GM21528 (cell line): ENCODE measurements at regions not wholly inside any gene's neighbourhood (a gene's known extent, or its start where the extent isn't known, plus 50 kb on each side); places are given as distances from the start of the nearest gene placed in this dataset.

Experiments used
- ATAC-seq: cut with Tn5 transposase; IDR thresholded peaks from one replicate; pipeline ENCODE4 v1.9.1; 2021; ENCODE audit warnings: mild to moderate bottlenecking, moderate library complexity; ENCODE audit not compliant: unreplicated experiment, low FRiP score

DNA sequence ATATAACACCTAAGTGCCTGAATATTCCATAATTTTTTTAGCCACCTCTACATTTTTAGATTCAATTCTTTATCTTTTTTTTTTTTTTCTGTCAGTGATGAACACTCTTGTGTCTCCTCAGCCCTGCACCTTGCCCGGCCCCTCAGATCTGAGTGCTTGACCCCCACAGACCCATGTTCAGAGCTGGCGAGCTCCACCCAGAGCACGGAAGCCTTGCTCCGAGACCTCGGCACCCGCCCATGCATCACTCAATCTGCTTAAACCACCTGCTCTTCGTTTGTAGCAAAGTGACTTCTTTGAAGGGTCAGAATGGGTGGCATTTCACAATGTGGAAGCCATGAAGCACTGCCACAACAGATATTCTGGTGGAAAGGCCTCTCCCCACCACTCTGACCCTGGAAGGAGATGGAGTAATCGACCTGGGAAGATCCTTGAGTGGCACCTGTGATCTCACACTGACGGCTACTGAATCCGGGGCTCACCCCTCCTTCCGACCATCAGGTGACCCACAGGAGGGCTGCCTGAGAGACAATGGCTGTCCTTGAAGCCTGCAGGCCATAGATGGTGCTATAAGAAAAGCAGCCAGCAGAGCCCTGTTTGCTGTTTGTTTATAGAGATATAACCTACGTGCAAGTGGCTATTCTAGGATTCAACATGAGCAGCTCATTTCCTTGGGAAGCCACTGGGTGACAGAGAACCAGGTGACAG, 261.1 kb upstream of the IRX4 start:
- no peak for ATAC-seq

DNA sequence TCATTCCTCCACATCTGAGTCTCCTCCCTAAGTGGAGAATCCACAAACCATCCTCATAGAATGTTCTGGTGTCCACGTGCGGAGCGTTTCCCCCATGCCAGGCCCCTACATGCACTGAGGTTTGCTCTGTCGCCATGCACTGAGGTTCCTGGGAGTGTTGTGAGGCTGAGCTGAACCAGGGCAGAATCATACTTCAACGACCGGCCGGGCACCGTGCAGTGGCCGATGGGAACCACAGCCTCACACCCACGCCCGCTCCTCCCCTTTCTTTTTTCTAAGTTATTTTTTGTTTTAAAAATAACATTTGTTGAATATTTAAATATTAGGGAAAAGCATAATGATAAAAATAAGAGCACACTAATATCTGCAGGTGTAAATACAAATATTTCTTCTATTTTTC, 260.4 kb upstream of the IRX4 start:
- no peak for ATAC-seq

DNA sequence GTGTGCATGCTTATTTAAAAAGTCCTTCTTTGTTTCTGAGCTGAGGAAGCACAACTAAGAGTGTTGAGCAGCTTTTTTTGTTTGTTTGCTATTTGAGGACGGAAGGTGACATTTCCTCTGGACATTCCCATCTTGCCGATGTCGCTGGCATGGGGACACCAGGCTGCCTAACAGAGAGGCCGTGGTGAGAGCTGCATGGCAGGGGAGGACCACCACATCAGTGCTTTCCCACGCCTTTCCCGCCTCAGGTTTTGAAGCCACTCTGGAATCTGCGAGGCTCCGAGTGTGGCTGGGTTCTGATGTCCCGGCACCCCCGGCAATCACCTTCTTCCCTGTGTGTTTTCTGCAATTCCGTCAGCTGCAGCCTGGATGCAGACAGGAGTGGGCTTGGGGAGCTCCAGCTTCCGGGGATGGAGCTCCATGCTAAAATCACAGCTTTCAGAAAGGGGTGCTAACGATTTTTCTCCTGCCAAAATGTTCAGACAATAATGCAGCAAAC, 259.8 kb upstream of the IRX4 start:
- no peak for ATAC-seq

DNA sequence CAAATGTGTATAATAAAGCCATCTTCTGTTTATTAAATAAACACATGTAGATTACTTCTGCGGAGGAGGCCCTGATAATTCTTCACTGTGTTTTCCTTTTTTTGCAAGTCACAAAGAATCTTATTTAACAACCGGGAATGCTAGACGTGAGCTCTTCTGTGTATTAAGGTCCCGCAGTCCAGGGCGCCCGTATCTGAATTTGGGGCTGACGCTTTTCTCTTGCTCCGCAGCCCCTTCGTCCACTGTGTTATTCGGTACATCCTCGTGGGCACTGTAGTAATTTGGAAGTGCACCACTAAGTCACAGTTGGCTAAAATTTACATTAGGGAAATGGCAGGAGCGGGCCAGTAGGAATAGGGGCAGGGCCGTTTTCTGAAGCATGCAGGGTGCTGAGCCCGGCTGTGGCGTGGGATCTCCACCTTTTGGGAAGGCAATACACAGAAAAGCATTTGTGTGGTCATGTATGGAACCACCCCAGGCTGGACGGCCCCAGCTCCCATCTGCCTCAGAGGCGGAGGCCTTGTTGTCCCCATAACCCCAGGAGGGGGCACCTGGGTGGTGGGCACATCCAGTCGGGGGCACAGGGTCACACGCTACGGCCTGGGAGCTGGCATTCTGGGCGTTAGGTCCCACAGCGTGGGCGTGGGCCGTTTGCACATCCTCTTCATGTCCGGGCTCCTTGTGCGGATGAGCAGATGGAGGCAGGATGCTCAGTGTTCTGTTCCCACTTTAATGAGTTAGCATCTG, 258.7 kb upstream of the IRX4 start:
- no peak for ATAC-seq

DNA sequence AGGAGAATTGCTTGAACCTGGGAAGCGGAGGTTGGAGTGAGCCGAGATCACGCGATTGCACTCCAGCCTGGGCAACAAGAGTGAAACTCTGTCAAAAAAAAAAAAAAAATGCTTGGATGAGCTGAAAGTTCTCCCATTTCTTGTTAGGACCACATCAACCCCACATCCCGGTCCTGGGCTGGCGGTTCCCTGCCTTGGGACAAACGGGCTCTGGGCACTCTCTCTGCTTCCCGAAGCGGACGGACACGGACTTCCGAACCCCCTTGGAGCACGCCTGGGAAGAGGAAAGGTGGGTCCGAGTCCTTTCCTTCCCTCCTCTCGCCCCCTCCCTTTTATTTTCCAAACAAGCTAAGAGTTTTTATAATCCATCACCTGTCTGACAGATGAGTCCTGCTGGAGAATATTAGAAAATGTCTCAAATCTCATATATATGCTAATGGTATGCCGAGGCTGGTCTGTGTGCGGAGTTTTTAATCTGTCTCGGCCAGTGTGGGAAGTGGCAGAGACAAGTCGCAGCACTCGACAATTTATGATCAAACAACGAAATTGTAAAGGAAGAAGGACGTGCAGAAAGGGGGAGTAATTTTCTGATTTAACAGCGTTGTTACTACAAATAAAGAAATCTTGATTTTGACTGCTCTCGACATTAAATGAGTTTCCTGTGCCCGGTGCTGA, 257.9 kb upstream of the IRX4 start:
- ATAC-seq = no peak

DNA sequence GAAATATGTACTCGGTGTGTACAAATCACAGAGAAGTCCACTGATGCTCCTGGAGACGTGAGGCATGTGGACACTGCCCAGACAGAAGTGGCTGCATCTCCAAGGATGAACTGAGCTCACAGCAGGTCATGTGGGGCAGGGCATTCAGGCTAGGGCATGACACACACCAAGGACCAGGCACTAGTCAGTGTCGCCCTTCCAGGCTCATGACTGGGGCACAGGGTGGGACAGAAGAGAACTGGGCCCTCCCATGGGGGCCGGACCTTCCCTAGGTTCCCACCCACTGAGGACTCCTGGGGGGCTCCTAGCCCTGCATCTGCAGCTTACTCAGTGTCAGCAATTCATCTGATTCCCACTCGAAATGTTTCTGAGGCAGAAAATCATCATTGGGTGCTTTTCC, 256.8 kb upstream of the IRX4 start:
- no peak for ATAC-seq

DNA sequence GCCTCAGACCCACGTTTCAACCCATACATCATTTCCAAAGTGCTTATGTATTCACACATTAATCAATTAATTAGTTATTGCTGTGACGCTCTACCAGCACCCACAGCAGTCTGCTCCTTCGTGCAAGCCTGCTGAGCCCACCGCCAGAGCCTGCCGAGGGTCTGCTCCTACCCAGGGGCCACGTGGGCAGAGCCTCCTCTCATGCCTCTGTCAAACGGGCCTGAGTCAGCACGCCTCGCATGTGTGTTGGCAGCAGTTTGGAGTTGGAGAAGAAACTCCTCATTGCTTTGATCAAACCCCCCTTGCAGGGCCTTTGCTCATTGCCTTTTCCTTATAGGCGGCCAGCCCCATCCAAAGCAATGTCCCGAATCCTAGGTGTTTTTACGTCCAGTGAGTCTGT, 256.2 kb upstream of the IRX4 start:
- no peak for ATAC-seq

DNA sequence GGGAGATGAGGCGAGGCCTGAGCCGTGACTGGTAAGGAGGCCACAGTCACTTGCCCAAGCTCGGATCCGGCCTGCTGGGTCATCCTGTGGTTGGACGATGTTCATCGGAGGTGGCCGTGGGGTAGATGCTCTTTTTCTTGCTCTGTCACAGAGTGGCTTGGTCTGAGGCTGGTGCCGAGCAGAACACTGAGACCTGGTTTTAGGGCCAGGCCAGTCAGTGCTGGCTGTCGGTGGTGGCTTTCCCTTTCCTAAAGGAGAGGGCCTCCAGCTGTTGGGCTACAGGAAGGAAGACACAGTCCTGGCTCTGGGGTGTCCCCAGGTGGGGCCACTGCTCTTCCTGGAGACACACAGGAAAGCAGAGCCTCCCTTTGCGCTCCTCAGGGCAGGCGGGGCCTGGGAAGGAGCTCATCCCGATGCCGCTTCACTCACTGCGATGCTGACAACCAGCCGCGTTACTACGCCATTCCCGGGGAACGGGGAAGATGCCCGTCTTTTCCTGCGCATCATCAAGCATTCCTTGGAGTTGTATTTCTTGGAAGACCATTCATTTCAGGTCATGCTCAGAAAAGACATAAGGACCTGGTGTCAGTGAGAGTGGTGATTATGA, 254.8 kb upstream of the IRX4 start:
- no peak for ATAC-seq

DNA sequence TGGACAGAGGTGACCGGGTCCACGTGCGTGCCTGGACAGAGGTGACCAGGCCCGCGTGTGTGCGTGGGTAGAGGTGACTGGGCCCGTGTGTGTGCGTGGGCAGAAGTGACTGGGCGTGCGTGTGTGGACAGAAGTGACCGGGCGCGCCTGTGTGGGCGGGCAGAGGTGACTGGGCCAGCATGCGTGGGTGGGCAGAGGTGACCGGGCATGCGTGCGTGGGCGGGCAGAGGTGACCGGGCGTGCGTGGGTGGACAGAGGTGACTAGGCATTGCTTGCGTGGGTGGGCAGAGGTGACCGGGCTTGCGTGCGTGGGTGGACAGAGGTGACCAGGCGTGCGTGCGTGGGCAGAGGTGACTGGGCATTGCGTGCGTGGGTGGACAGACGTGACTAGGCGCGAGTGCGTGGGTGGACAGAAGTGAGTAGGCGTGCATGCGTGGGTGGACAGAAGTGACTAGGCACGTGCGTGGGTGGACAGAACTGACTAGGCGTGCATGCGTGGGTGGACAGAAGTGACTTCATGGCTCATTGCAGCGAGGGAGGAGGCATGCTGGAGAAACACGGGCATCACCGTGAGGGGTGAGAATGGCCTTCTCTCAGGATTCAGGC, 254.1 kb upstream of the IRX4 start:
- no peak for ATAC-seq

DNA sequence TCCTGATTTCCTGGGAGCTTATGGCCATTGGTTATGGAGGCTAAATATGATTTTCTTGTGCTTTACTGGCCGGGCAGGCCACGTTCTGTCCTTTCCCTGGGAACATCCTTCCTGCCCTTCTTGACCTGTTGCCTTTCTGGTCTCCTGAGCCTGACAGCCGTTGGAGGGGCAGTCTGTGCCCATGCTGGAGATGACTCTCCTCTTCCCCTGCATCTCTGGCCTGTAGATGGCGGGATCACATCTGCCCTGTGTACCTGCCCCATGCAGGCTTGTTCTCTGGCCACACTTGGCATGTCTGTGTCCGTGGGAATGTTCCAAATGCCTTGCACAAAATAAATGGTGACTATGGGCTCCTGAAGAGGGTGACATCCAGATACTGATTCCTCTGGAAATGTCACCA, 253.1 kb upstream of the IRX4 start:
- ATAC-seq = no peak

DNA sequence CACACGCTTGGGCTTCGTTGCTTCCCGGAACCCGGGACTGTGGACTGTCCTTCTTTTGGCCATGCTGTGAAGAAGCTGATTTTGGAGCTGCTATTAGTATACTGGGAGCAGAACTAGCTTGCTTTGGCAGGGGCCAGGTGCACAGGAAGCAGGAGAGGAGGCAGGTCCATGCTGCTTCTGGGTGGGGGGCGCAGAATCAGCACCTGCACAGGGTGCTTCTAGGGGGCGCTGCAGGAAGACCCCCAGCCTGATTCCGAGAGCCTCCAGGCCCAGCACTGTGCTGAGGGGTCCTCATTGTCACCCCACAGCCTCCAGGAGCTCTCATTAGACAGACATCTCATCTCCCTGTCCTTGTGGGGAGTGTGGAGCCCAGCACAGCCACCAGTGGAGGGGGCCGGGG, 252.6 kb upstream of the IRX4 start:
- ATAC-seq = no peak

DNA sequence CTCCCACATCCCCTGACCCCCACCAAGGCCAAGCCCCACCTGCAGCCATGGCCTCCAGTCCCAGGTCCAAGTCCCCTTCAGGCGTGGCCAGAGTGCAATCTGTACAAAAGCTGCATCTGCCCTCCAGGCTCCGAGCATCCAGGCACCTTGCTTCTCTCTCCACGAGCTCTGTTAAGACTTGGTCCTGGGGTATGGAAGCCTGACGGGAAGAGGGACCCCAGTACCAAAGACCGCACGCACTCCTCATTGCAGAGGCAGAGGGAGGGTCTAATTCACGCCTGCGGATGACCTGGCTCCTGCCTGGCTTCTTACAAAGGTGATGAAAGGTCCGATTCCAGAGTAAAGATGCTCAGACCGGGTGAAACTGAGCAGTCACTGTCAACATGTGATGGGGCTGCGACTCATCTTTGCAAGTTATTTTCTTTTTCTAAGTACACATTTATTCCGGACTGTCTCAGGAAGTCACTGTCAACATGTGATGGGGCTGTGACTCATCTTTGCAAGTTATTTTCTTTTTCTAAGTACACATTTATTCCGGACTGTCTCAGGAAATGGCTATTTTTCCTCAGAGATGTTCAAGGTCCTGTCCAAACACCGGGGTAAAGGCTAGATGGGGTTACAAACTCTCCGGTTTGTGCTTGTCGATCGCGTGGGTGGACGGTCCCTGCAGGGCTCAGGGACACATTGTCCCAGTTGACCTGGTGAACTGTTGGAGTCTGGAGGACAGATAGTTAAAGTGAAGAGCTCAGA, 252.0 kb upstream of the IRX4 start:
- ATAC-seq = no peak

DNA sequence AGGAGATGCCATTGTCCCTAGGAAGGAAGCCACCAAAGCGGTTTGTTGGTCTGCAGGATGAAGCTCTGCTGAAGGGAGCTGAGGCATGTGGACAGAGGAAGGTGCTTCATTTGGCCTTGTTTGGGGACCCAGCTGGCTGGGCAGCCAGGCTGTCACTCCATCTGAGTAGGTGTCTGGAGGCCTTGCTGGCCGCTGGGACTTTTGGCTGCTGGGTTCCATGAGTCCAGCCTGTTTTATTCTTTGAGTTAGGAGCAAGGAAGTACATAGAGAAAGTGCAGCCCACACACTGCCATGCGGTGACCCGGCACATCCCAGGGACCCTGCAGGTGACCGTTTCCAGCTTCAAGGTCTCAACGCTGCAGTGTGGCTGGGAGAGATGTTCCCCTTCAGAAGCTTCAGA, 251.2 kb upstream of the IRX4 start:
- ATAC-seq = no peak

DNA sequence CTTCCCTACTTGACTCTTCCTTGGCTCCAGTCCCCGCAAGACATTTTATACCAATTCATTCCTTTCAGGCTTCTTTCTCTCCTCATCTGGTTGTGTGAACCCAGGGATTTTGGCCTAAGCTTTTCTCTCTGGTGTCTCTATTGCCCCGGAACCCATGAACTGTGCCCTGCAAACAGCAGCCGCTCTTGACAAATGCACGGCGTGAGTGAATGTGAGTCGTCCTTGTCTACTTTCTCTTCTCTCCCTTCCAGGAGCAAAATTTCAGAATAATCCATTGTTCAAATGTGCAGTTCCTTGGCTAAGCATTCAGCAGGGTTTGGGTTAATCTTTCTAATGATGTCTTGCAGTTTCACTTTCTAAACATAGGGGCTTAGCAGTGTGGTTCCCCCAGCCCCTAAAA, 250.4 kb upstream of the IRX4 start:
- no peak for ATAC-seq

DNA sequence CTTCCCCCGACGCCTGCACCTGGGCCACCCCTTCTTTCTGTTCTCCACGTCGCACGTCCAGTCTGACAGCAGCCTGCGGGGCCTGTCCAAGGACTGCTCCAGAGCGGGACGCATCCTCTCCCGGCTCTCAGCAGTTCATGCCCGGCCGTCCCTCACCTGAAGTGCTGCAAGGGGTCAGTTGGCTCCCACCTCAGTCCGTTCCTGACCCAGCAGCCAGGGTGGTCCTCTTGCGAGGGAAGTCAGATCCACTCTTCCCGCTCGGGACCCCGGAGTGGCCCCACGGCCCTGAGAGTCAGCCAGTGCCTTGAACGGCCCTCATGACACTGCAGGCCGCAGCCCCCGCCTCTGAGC, 249.7 kb upstream of the IRX4 start:
- no peak for ATAC-seq

DNA sequence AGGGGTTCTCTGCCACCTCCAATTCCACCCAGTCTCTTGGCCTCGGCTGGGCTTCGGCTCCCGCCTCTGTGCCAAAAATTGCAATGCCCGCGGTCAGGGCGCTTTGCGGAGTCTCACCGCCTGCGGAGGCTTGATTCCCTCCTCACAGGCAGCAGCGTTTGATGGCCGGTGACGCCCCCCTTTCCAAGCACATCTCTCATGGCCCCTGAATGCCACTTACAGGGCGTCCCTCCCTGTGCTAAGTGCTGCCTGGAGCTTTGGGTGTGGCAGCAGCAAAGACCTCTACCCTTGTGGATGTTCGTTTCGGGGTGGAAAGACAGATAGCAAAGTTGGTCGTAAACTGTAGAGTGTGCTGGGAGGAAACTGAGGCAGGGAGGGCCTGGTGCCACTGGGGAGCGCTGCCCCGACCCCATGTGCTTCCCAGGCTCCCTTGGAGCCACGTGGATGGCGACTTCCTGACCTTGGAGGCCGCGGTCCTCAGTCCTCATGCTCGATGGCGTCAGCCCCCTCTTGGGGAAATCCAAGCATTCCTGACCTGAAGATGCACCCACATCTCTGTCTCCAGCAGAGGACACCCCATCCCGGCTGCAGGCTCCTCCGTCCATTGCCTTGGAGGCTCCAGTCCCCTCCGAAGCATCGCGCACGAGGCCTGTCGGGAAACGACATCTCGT, 249.2 kb upstream of the IRX4 start:
- ATAC-seq = no peak

DNA sequence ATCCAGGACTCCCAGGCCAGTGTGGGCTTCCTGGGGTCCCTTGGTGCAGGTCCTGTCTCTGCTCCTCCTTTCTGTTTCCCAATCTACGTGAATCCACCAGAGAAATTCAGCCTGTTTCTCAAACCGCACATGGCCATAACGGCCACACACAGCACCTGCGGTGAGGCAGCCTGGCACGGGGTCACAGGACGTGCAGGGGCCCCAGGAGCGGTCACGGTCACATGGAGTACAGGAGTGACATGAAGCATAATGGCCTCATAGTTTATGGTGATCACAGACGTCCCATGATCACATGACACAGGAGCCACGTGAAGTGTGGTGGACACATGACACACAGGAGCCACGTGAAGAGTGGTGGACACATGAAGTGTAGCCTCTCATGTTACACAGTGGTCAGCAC, 248.5 kb upstream of the IRX4 start:
- ATAC-seq = no peak

DNA sequence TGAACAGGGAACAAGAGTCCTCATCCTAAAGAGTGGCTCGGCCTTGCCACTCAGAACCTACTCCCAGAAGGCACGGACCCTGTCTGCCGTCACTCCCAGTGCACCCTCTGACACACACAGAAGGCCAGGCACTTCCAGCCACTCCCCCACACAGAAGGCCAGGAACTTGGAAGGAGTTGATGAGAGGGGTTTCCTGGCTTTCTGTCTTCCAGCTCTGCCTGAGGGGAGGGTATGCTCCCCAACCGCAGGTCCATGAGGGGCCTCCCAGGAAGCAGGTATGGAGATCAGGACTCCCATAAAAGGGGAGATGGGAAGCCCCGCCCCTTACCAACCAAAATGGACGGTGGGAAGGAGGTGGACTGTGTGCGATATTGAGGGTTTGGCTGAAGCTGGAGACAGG, 247.6 kb upstream of the IRX4 start:
- no peak for ATAC-seq

DNA sequence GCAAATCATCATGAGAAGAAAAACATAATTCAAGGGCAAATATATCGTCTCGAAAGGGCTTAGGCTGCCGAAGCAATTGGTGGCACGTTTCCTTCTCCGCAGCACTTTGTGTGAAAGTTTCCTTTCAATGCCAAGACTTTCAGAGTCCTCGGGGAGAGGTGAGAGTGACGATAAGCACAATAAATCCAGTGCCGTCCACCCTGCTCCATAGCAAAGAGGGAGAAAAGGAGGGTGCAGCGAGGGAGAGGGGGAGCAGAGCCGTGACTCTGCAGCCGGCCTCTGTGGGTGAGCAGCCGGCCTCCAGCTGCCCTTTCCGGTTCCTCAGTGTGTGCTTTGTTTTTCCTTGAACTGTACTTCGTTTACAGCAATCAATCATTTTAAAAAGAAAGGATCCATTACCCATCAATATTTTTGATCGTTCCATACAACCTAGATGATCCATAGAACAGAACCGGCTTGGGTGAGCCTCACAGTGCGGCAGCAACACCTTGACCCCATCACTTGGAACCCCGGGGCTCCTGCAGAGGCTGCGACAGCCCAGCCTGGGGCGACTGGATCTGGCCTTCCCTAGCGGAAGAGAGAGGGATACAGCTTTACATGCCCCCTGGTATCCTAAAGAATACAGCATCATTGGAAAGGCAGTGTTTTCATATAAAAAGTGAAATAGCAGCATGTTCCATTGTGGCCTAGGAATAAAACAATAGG, 247.0 kb upstream of the IRX4 start:
- ATAC-seq = no peak
